Amniotic epithelial cell (primary cell): ENCODE measurements at regions not wholly inside any gene's neighbourhood (a gene's known extent, or its start where the extent isn't known, plus 50 kb on each side); places are given as distances from the start of the nearest gene placed in this dataset.
"Not testable (repeated sequence)": the region's sequence is repeated elsewhere in the genome, so short reads cannot be mapped to it uniquely, and the experiment has no call there.

ENCODE experiments used
- DNase-seq: peaks from one replicate; pipeline ENCODE4 v3.0.0-alpha.2; 2010; ENCODE audit warnings: low read depth

- DNase-seq: no peak
Measured at GRCh38 chr10:57168611-57169240, 807.7 kb upstream of the ZWINT start.

- DNase-seq: no peak
Measured at GRCh38 chr10:57165671-57166070, 804.6 kb upstream of the ZWINT start.

- DNase-seq: no peak
Measured at GRCh38 chr10:57162231-57162630, 801.2 kb upstream of the ZWINT start.

GRCh38 chr10:57161157-57161556 is 800.1 kb upstream of the ZWINT start:
- no peak for DNase-seq

GRCh38 chr10:57145548-57145947 is 784.5 kb upstream of the ZWINT start:
- DNase-seq: no peak

- no peak for DNase-seq
Measured at GRCh38 chr10:57142925-57143576, 782.0 kb upstream of the ZWINT start.

- no peak for DNase-seq
Measured at GRCh38 chr10:57141708-57142107, 780.6 kb upstream of the ZWINT start.

GRCh38 chr10:57119684-57120083 is 758.6 kb upstream of the ZWINT start:
- no peak for DNase-seq

- no peak for DNase-seq
Measured at GRCh38 chr10:57113545-57113944, 752.5 kb upstream of the ZWINT start.

GRCh38 chr10:57102236-57102635 is 741.2 kb upstream of the ZWINT start:
- DNase-seq: no peak

- DNase-seq: no peak
Measured at GRCh38 chr10:57098146-57098545, 737.1 kb upstream of the ZWINT start.

- no peak for DNase-seq
Measured at GRCh38 chr10:57096044-57096443, 735.0 kb upstream of the ZWINT start.

GRCh38 chr10:57094965-57095364 is 733.9 kb upstream of the ZWINT start:
- DNase-seq: no peak

GRCh38 chr10:57094083-57094482 is 733.0 kb upstream of the ZWINT start:
- no peak for DNase-seq

GRCh38 chr10:57053530-57053929 is 692.5 kb upstream of the ZWINT start:
- DNase-seq: no peak

- DNase-seq: no peak
Measured at GRCh38 chr10:57049096-57049495, 688.0 kb upstream of the ZWINT start.

GRCh38 chr10:57038531-57038930 is 677.5 kb upstream of the ZWINT start:
- no peak for DNase-seq

GRCh38 chr10:57035310-57035709 is 674.3 kb upstream of the ZWINT start:
- no peak for DNase-seq

- DNase-seq: not testable (repeated sequence)
Measured at GRCh38 chr10:57032301-57032700, 671.2 kb upstream of the ZWINT start.

- no peak for DNase-seq
Measured at GRCh38 chr10:57031346-57031745, 670.3 kb upstream of the ZWINT start.

GRCh38 chr10:57026307-57026706 is 665.2 kb upstream of the ZWINT start:
- no peak for DNase-seq

GRCh38 chr10:57023626-57024025 is 662.6 kb upstream of the ZWINT start:
- no peak for DNase-seq

GRCh38 chr10:57018452-57018851 is 657.4 kb upstream of the ZWINT start:
- DNase-seq: no peak
